T-cell (primary cell): ENCODE measurements at regions not wholly inside any gene's neighbourhood (a gene's known extent, or its start where the extent isn't known, plus 50 kb on each side); places are given as distances from the start of the nearest gene placed in this dataset.

Source experiments
- ATAC-seq, 4 experiments: fragments of 200-7000 bp in 3 of 4; fragments of 150-1000 bp in 1 of 4; cut with Tn5 transposase; replicated peaks in 1 of 4; 1 replicate in 3 of 4; 2 replicates in 1 of 4; pipeline ENCODE4 v1.10.0; 2021; ENCODE audit warnings: moderate library complexity in 3 of 4, mild to moderate bottlenecking in 2 of 4, moderate number of reproducible peaks in 1 of 4
- CTCF ChIA-PET, 2 donors: fragments of 300-600 bp; sonication (Branson Sonifier 250); formaldehyde crosslinking; loops; one replicate each; lab custom pipeline; 2022; ENCODE audit warnings: antibody characterized with exemption in 2 of 2; lab: Charles Lee
- POLR2A ChIA-PET, 2 donors: fragments of 300-600 bp; sonication (Branson Sonifier 250); formaldehyde crosslinking; loops; one replicate each; lab custom pipeline; 2022; ENCODE audit warnings: antibody characterized with exemption in 2 of 2; lab: Charles Lee
- DNase-seq, 35 experiments: peaks; one replicate each; pipeline versions ENCODE4 v3.0.0 to v3.0.0-alpha.2; 2013 to 2023
- H3K27ac ChIP-seq: one replicate; pipeline ENCODE4 v1.5.1; 2013; ENCODE audit warnings: low read length
- H3K27me3 ChIP-seq, 2 experiments: replicated peaks in 1 of 2; 1 replicate in 1 of 2; 2 replicates in 1 of 2; pipeline versions ENCODE4 v1.6.1 to v1.7.0; 2013; ENCODE audit warnings: low read length in 1 of 2, mixed read lengths in 1 of 2; ENCODE audit not compliant: control insufficient read depth in 2 of 2, insufficient read depth in 2 of 2; ENCODE audit errors: extremely low read depth in 1 of 2
- H3K36me3 ChIP-seq, 2 donors: 1 replicate in 1 of 2; 2 replicates in 1 of 2; pipeline versions ENCODE4 v1.6.1 to v1.7.0; 2013; ENCODE audit warnings: low read length in 1 of 2; ENCODE audit not compliant: control insufficient read depth in 2 of 2, insufficient read depth in 1 of 2; ENCODE audit errors: extremely low read depth in 1 of 2
- H3K4me1 ChIP-seq, 2 experiments: 1 replicate in 1 of 2; 2 replicates in 1 of 2; pipeline versions ENCODE4 v1.6.1 to v1.7.0; 2013; ENCODE audit warnings: low read length in 2 of 2, mixed read lengths in 1 of 2; ENCODE audit not compliant: insufficient read depth in 2 of 2, control insufficient read depth in 1 of 2; ENCODE audit errors: extremely low read depth in 1 of 2
- H3K4me3 ChIP-seq, 2 donors: 1 replicate in 1 of 2; 2 replicates in 1 of 2; pipeline versions ENCODE4 v1.5.1 to v1.7.0; 2013; ENCODE audit warnings: mild to moderate bottlenecking in 2 of 2, low read length in 1 of 2, moderate library complexity in 1 of 2; ENCODE audit not compliant: control insufficient read depth in 1 of 2; ENCODE audit errors: extremely low read depth in 1 of 2
- H3K9me3 ChIP-seq: 2 replicates; pipeline ENCODE4 v1.7.0; 2013
- H3K27ac Mint-ChIP-seq, 2 donors: one replicate each; pipeline ENCODE4 v1.8.0; 2020 to 2021; ENCODE audit warnings: mild to moderate bottlenecking in 2 of 2, mixed read lengths in 2 of 2
- H3K27me3 Mint-ChIP-seq, 2 donors: one replicate each; pipeline ENCODE4 v1.8.0; 2021 to 2022; ENCODE audit warnings: mixed read lengths in 2 of 2
- H3K36me3 Mint-ChIP-seq: one replicate; pipeline ENCODE4 v1.8.0; 2021; ENCODE audit warnings: mixed read lengths
- H3K4me1 Mint-ChIP-seq, 3 donors: one replicate each; pipeline ENCODE4 v1.8.0; 2020 to 2022; ENCODE audit warnings: mixed read lengths in 3 of 3, mild to moderate bottlenecking in 1 of 3
- H3K4me3 Mint-ChIP-seq, 3 donors: one replicate each; pipeline ENCODE4 v1.8.0; 2020 to 2022; ENCODE audit warnings: mild to moderate bottlenecking in 3 of 3, mixed read lengths in 3 of 3, moderate library complexity in 3 of 3
- H3K9me3 Mint-ChIP-seq, 3 donors: one replicate each; pipeline ENCODE4 v1.8.0; 2020 to 2022; ENCODE audit warnings: mixed read lengths in 3 of 3
- WGBS: methylation state at CpG from one replicate; pipeline ENCODE4 v1.1.5; 2013; ENCODE audit warnings: missing lambda C conversion rate; ENCODE audit not compliant: insufficient coverage; 5-methylcytosine and 5-hydroxymethylcytosine counted together

GRCh38 chr12:66051361-66051760 is 79.2 kb downstream of the LLPH start:
- no peak overlapping the region for H3K4me3 ChIP-seq
- Mint-ChIP-seq H3K36me3 (no peaks in the 10 kb centered on the region), H3K27me3 (peaks cover 10 to 11% of the 10 kb centered on the region in 2 donors), H3K27ac (no peak overlapping the region), H3K4me3 (no peak overlapping the region), H3K4me1 (no peaks in the 10 kb centered on the region), H3K9me3 (no peaks in the 10 kb centered on the region)
- ATAC-seq (no peak), DNase-seq (no peak)
- no peaks in the 10 kb centered on the region for H3K4me1 ChIP-seq
- ChIA-PET CTCF (no interaction called here), POLR2A (no interaction called here)
- H3K27me3 ChIP-seq: peaks cover 0 to 3% of the 10 kb centered on the region in 2 experiments
- H3K27ac ChIP-seq: no peak overlapping the region
- H3K9me3 ChIP-seq: no peaks in the 10 kb centered on the region
- no CpG with 5 or more reads among the region's 4 CpGs for WGBS
- H3K36me3 ChIP-seq: no peaks in the 10 kb centered on the region

DNA sequence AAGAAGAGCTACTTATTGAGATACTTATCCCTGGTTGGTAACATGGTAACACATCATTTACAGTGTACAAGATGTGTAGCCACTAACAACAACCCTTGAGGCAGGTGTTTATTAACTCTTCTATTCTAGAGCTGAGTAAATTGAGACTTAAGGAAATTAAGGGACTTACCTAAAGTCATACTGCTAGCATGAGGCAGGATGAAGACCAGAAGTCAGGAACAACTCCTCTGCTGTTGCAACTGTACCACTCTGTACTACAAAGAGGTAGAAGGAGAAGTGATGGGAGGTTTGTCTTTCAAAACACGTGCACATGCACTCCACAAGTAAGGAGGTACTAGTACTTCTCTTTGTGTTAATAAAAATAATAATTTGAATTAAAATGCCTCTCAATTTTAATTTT is 79.9 kb downstream of the LLPH start:
- no peaks in the 10 kb centered on the region for H3K36me3 ChIP-seq
- H3K4me3 Mint-ChIP-seq: no peak overlapping the region
- ATAC-seq: no peak
- H3K36me3 Mint-ChIP-seq: no peaks in the 10 kb centered on the region
- no peaks in the 10 kb centered on the region for H3K9me3 ChIP-seq
- H3K27me3 ChIP-seq: peaks cover 0 to 3% of the 10 kb centered on the region in 2 experiments
- no peak overlapping the region for H3K27ac Mint-ChIP-seq
- no CpG with 5 or more reads among the region's 1 CpG for WGBS
- POLR2A ChIA-PET: no interaction called here
- H3K4me3 ChIP-seq: no peak overlapping the region
- no peak for DNase-seq
- peaks cover 8 to 10% of the 10 kb centered on the region in 2 donors for H3K27me3 Mint-ChIP-seq
- CTCF ChIA-PET: no interaction called here
- H3K4me1 Mint-ChIP-seq: no peaks in the 10 kb centered on the region
- H3K27ac ChIP-seq: no peak overlapping the region
- H3K4me1 ChIP-seq: no peaks in the 10 kb centered on the region
- H3K9me3 Mint-ChIP-seq: no peaks in the 10 kb centered on the region

DNA sequence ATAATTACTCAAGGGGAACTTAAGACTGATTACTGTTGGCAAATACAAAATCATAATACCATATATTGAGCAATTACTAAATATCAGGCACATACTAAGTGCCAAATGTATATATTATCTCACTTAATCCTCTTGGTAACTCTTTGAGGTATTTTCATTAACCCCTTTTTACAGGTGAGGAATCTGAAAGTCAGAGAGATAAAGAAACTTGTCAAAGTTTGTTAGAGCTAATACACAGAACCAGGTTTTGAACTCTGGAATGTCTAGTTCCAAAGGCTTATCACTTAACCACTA is 80.3 kb downstream of the LLPH start:
- Histone ChIP-seq H3K27ac (no peak overlapping the region), H3K4me1 (no peaks in the 10 kb centered on the region), H3K36me3 (no peaks in the 10 kb centered on the region), H3K4me3 (no peak overlapping the region), H3K9me3 (no peaks in the 10 kb centered on the region), H3K27me3 (peaks cover 0 to 3% of the 10 kb centered on the region in 2 experiments)
- POLR2A ChIA-PET: no interaction called here
- Mint-ChIP-seq H3K36me3 (no peaks in the 10 kb centered on the region), H3K4me3 (no peak overlapping the region), H3K27ac (no peak overlapping the region), H3K27me3 (peaks cover 8 to 10% of the 10 kb centered on the region in 2 donors), H3K9me3 (no peaks in the 10 kb centered on the region), H3K4me1 (no peaks in the 10 kb centered on the region)
- DNase-seq: no peak
- CTCF ChIA-PET: no interaction called here
- ATAC-seq: no peak

GRCh38 chr12:66049538-66050282 is 80.8 kb downstream of the LLPH start:
- ChIA-PET CTCF (interaction anchor here in 1 of 2 donors (0.7 kb wide), 1 partner anchor 1210 kb away, joined by 8 read pairs; no protein-coding TSS in a partner anchor), POLR2A (interaction anchor here in 1 of 2 donors (0.7 kb wide), 1 partner anchor 442 kb away, joined by 3 read pairs; no protein-coding TSS in a partner anchor)
- Mint-ChIP-seq H3K27ac (no peak overlapping the region), H3K4me1 (no peaks in the 10 kb centered on the region), H3K4me3 (no peak overlapping the region), H3K36me3 (no peaks in the 10 kb centered on the region), H3K9me3 (no peaks in the 10 kb centered on the region), H3K27me3 (peaks cover 7 to 10% of the 10 kb centered on the region in 2 donors)
- ATAC-seq: no peak
- no peak overlapping the region for H3K4me3 ChIP-seq
- H3K4me1 ChIP-seq: no peaks in the 10 kb centered on the region
- H3K27me3 ChIP-seq: peaks cover 0 to 3% of the 10 kb centered on the region in 2 experiments
- no peaks in the 10 kb centered on the region for H3K36me3 ChIP-seq
- no peak for DNase-seq
- no peak overlapping the region for H3K27ac ChIP-seq
- H3K9me3 ChIP-seq: no peaks in the 10 kb centered on the region

DNA sequence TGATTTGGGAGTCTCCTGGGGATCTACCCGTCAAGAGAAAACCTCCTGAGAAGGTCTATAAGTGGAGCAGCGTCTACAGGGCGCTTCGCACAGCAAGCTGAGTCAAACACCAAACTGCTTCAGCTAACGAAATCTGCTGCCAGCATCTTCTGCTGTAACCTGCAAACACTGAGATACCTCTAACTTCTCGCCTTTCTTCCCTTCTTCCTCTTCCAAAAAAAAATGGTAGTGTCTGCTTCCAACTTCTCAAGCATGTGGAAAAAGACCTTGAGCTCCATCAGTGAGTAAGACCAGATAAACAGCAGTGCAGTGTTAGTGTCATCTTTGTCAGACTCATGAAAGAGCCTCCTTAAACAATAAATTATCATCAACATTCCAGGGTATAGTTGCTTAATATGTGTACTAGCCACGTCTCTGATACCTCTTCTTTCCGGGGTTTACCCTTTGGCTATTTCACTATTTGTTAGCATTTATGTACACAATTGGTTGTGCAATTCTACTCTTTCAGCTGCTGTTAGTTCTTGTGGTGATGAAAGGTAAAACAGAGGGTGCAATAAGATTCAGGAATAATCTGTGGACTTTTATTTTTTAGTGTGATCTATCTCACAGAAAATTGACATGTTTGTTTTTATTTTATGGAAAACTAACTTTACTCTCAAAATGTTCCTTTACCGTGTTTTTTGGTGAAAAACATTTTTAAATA is 81.6 kb downstream of the LLPH start:
- no peak for DNase-seq
- H3K4me1 Mint-ChIP-seq: no peaks in the 10 kb centered on the region
- no peaks in the 10 kb centered on the region for H3K9me3 Mint-ChIP-seq
- Histone ChIP-seq H3K27me3 (peaks cover 0 to 3% of the 10 kb centered on the region in 2 experiments), H3K27ac (no peak overlapping the region), H3K9me3 (no peaks in the 10 kb centered on the region), H3K4me3 (no peak overlapping the region), H3K4me1 (no peaks in the 10 kb centered on the region), H3K36me3 (no peaks in the 10 kb centered on the region)
- peaks cover 3 to 7% of the 10 kb centered on the region in 2 donors for H3K27me3 Mint-ChIP-seq
- no peaks in the 10 kb centered on the region for H3K36me3 Mint-ChIP-seq
- 95% methylated on average over 6 of the region's 9 CpGs for WGBS
- no peak overlapping the region for H3K27ac Mint-ChIP-seq
- CTCF ChIA-PET: interaction anchor here in 1 of 2 donors (0.7 kb wide), 1 partner anchor 1209 kb away, joined by 8 read pairs; no protein-coding TSS in a partner anchor
- no peak overlapping the region for H3K4me3 Mint-ChIP-seq
- POLR2A ChIA-PET: interaction anchor here in 1 of 2 donors (0.7 kb wide), 1 partner anchor 441 kb away, joined by 3 read pairs; no protein-coding TSS in a partner anchor
- ATAC-seq: no peak

DNA sequence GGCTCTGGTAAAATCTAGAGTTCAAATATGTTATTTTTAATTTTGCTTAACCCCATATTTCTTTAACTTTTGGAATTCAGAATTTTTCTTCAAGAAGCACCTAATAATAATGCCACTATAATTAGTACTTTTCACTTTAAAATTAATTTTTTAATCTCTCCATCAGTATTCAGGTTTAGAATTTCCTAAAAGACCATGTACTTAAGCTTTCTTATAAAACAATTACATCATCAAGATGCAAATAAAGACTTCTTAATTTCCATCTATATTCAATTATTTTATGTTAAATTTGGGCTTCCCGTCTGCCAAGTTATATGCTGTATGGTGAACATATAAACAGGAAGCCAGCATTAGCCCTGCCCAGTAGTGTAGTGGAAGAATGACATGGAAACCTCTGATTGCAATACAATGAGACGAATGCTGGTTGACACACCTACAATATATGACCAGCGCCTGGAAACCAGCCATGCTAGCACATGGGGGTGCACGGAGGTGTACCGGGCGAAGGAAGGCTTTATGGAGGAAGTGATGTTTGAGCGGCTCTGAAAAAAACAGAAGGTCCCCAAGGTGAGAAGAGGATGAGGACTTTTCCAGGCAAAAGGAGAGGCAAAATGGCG is 82.2 kb downstream of the LLPH start:
- H3K27ac ChIP-seq: no peak overlapping the region
- H3K4me3 Mint-ChIP-seq: no peak overlapping the region
- POLR2A ChIA-PET: no interaction called here

More for the DNA sequence above, 82.2 kb downstream of the LLPH start:
- ATAC-seq: no peak
- no peaks in the 10 kb centered on the region for H3K4me1 ChIP-seq
- Mint-ChIP-seq H3K27me3 (peaks cover 3 to 7% of the 10 kb centered on the region in 2 donors), H3K36me3 (no peaks in the 10 kb centered on the region), H3K9me3 (no peaks in the 10 kb centered on the region), H3K27ac (no peak overlapping the region), H3K4me1 (no peaks in the 10 kb centered on the region)
- WGBS: 90% methylated on average over 5 of the region's 8 CpGs
- H3K4me3 ChIP-seq: no peak overlapping the region
- DNase-seq: no peak
- no peaks in the 10 kb centered on the region for H3K9me3 ChIP-seq
- CTCF ChIA-PET: interaction anchor here in 1 of 2 donors (0.7 kb wide), 1 partner anchor 362 kb away, joined by 3 read pairs; no protein-coding TSS in a partner anchor
- H3K36me3 ChIP-seq: no peaks in the 10 kb centered on the region
- H3K27me3 ChIP-seq: peaks cover 0 to 3% of the 10 kb centered on the region in 2 experiments
